KMS-11 (cell line): ENCODE measurements at regions not wholly inside any gene's neighbourhood (a gene's known extent, or its start where the extent isn't known, plus 50 kb on each side); places are given as distances from the start of the nearest gene placed in this dataset.

Experiments used
- H2AFZ ChIP-seq: fragments of 200-600 bp; sonication (generic); 2 replicates; pipeline ENCODE4 v1.6.1; 2016; ENCODE audit warnings: antibody characterized with exemption, mixed run types, low read depth
- H3K27ac ChIP-seq: fragments of 200-600 bp; sonication (generic); 2 replicates; pipeline ENCODE4 v1.6.1; 2016; ENCODE audit warnings: mild to moderate bottlenecking, mixed run types
- H3K27me3 ChIP-seq: fragments of 200-600 bp; sonication (generic); 2 replicates; pipeline ENCODE4 v1.6.1; 2017; ENCODE audit warnings: mild to moderate bottlenecking, low read depth, mixed run types, moderate library complexity; ENCODE audit not compliant: insufficient read depth
- H3K36me3 ChIP-seq: fragments of 200-600 bp; sonication (generic); 2 replicates; pipeline ENCODE4 v1.6.1; 2017; ENCODE audit warnings: mild to moderate bottlenecking, mixed run types; ENCODE audit not compliant: insufficient read depth
- H3K4me1 ChIP-seq: fragments of 200-600 bp; sonication (generic); 2 replicates; pipeline ENCODE4 v1.6.1; 2016; ENCODE audit warnings: mild to moderate bottlenecking, low read depth, mixed run types; ENCODE audit not compliant: poor library complexity, severe bottlenecking
- H3K4me2 ChIP-seq: fragments of 200-600 bp; sonication (generic); 2 replicates; pipeline ENCODE4 v1.7.0; 2016; ENCODE audit warnings: mild to moderate bottlenecking, mixed run types
- H3K4me3 ChIP-seq: fragments of 200-600 bp; sonication (generic); IDR thresholded peaks from 2 replicates; pipeline ENCODE4 v1.6.1; 2017; ENCODE audit warnings: low read depth, low read length, mixed read lengths; ENCODE audit not compliant: insufficient read depth
- H3K79me2 ChIP-seq: fragments of 200-600 bp; sonication (generic); 2 replicates; pipeline ENCODE4 v1.6.1; 2016; ENCODE audit warnings: low read depth, mixed run types; ENCODE audit not compliant: insufficient read depth
- H3K9ac ChIP-seq: fragments of 200-600 bp; sonication (generic); 2 replicates; pipeline ENCODE4 v1.6.1; 2016; ENCODE audit warnings: mild to moderate bottlenecking, mixed run types
- H4K20me1 ChIP-seq: fragments of 200-600 bp; sonication (generic); 2 replicates; pipeline ENCODE4 v1.6.1; 2016; ENCODE audit warnings: mild to moderate bottlenecking, mixed run types; ENCODE audit not compliant: insufficient read depth
- TF ChIP-seq, protein P1 (sequence below): fragments of 200-600 bp; sonication (generic); conservative IDR thresholded peaks from 2 replicates; pipeline ENCODE4 v1.6.1; 2017; ENCODE audit warnings: low read depth, mild to moderate bottlenecking, antibody characterized with exemption, low read length, moderate library complexity, mixed read lengths

DNA sequence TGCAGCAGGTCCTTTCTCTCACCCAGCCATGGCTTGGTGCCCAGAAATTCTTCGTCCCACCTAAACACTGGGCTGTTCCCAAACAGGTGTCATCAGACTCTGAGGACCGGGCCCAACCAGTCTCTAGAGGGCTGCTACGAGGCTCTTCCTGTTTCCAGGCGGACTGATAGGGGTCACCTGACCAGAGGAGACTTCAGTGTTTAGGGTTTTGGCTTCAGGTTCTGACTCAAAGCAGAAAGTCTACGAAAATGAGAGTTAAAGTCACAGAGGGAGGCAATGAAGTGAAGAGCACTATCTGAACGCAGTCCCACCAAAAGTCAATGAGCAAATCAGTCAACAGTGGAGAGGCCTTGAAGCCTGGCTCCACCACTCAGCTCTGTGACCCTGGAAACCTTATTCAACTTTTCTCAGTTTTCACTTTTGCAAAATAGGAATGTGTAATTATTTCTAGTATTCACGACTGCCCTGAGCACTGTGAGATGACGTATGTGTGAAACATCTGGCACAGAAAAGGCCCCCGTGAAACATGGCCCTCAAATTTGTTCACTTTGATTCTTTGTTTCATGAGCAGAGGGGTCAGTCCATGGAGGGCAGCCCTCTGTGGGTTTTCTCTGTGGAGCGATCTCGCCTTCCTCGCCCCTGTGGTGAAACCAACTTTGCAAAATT, 189.9 kb upstream of the PDE1C start:
- no peaks in the 10 kb centered on the region for H3K79me2 ChIP-seq
- no peak overlapping the region for H3K4me2 ChIP-seq
- no peak overlapping the region for H3K9ac ChIP-seq

GRCh38 chr7:32258265-32258664, 188.1 kb upstream of the PDE1C start:
- Histone ChIP-seq H3K27ac (no peak overlapping the region), H2AFZ (no peak overlapping the region), H3K36me3 (no peaks in the 10 kb centered on the region), H3K4me3 (no peak overlapping the region), H3K9ac (no peak overlapping the region), H3K4me1 (no peaks in the 10 kb centered on the region), H3K27me3 (no peaks in the 10 kb centered on the region), H3K79me2 (no peaks in the 10 kb centered on the region), H4K20me1 (no peaks in the 10 kb centered on the region), H3K4me2 (no peak overlapping the region)
- TF ChIP-seq, protein P1, sequence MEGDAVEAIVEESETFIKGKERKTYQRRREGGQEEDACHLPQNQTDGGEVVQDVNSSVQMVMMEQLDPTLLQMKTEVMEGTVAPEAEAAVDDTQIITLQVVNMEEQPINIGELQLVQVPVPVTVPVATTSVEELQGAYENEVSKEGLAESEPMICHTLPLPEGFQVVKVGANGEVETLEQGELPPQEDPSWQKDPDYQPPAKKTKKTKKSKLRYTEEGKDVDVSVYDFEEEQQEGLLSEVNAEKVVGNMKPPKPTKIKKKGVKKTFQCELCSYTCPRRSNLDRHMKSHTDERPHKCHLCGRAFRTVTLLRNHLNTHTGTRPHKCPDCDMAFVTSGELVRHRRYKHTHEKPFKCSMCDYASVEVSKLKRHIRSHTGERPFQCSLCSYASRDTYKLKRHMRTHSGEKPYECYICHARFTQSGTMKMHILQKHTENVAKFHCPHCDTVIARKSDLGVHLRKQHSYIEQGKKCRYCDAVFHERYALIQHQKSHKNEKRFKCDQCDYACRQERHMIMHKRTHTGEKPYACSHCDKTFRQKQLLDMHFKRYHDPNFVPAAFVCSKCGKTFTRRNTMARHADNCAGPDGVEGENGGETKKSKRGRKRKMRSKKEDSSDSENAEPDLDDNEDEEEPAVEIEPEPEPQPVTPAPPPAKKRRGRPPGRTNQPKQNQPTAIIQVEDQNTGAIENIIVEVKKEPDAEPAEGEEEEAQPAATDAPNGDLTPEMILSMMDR = no peak

More for the DNA sequence above, 189.9 kb upstream of the PDE1C start:
- H4K20me1 ChIP-seq = no peaks in the 10 kb centered on the region
- no peaks in the 10 kb centered on the region for H3K27me3 ChIP-seq
- no peaks in the 10 kb centered on the region for H3K4me1 ChIP-seq
- no peak overlapping the region for H2AFZ ChIP-seq
- no peak overlapping the region for H3K27ac ChIP-seq
- H3K4me3 ChIP-seq = no peak overlapping the region
- no peaks in the 10 kb centered on the region for H3K36me3 ChIP-seq
- TF ChIP-seq, protein P1 = no peak

DNA sequence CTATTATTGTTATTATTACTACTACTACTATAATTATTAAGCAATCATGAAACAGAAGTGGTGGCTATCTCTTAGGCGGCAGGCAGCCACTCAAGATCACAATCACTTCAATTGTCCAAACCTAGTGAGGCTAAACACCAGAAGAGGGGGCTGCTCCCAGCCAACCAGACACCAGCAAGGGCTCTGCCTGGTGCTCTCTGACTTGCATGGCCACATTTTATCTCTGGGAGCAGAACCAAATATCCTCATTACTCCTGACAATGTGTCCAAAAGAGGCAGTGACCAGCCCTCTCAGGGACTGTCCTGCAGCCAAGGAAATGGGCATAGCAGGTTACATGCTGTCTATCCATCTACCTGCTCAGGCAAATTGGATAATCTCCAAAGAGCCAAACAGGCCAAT, 187.4 kb upstream of the PDE1C start:
- Histone ChIP-seq H3K27ac (no peak overlapping the region), H3K4me2 (no peak overlapping the region), H4K20me1 (no peaks in the 10 kb centered on the region), H3K9ac (no peak overlapping the region), H3K27me3 (no peaks in the 10 kb centered on the region), H3K4me1 (no peaks in the 10 kb centered on the region), H3K36me3 (no peaks in the 10 kb centered on the region), H3K79me2 (no peaks in the 10 kb centered on the region), H2AFZ (no peak overlapping the region), H3K4me3 (no peak overlapping the region)
- TF ChIP-seq, protein P1 = no peak

GRCh38 chr7:32256811-32257210, 186.6 kb upstream of the PDE1C start:
- no peak overlapping the region for H3K9ac ChIP-seq
- no peaks in the 10 kb centered on the region for H3K27me3 ChIP-seq
- TF ChIP-seq, protein P1 = no peak
- no peaks in the 10 kb centered on the region for H3K79me2 ChIP-seq
- no peaks in the 10 kb centered on the region for H3K36me3 ChIP-seq
- no peaks in the 10 kb centered on the region for H4K20me1 ChIP-seq
- no peak overlapping the region for H2AFZ ChIP-seq
- H3K4me1 ChIP-seq = no peaks in the 10 kb centered on the region
- H3K4me2 ChIP-seq = no peak overlapping the region
- no peak overlapping the region for H3K4me3 ChIP-seq
- no peak overlapping the region for H3K27ac ChIP-seq
